Right lobe of liver (tissue), 4 donors: ENCODE measurements at regions not wholly inside any gene's neighbourhood (a gene's known extent, or its start where the extent isn't known, plus 50 kb on each side); places are given as distances from the start of the nearest gene placed in this dataset.

Experiments used
- CTCF ChIP-seq, 4 donors: fragments of 200-600 bp in 3 of 4; fragments of 450-650 bp in 1 of 4; IDR thresholded peaks; one replicate each; pipeline versions ENCODE4 v1.5.1 to v1.8.0; 2016 to 2022; ENCODE audit warnings: antibody characterized with exemption in 4 of 4, mild to moderate bottlenecking in 2 of 4
- POLR2A ChIP-seq: fragments of 450-650 bp; IDR thresholded peaks from one replicate; pipeline ENCODE4 v1.6.1; 2017; ENCODE audit warnings: antibody characterized with exemption, mild to moderate bottlenecking
- donor health status: DM: no; HTN: no; CAD: no.
- donor health status: DM: no; HTN: no; CAD: no.
- donor health status: DM: no; HTN: yes; CAD: no.

DNA sequence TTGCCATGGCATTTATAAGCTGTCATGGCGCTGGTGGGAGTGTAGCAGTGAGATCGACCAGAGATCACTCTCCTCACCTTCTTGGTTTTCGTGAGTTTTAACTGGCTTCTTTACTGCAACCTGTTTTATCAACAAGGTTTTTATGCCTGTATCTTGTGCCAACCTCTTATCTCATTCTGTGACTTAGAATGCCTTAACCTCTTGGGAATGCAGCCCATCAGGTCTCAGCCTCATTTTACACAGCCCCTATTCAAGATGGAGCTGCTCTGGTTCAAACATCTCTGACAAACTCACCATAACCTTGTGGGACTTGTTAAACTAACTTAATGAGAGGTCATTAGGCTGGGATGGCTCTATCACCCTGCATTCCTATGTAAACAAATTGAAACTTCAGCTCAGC, 151.3 kb downstream of the CAND1 start:
- no peak for TF ChIP-seq CTCF (IDR thresholded peaks at IDR 0.05)
- no peak for TF ChIP-seq POLR2A
